PC-3 (cell line): ENCODE measurements at regions not wholly inside any gene's neighbourhood (a gene's known extent, or its start where the extent isn't known, plus 50 kb on each side); places are given as distances from the start of the nearest gene placed in this dataset.
"Not testable (repeated sequence)": the region's sequence is repeated elsewhere in the genome, so short reads cannot be mapped to it uniquely, and the experiment has no call there.

ENCODE experiments used
- EZH2 ChIP-seq: fragments of 300-600 bp; sonication (generic); IDR thresholded peaks from one replicate; pipeline ENCODE4 v1.6.1; 2017; ENCODE audit warnings: antibody characterized with exemption, mild to moderate bottlenecking, low read length; ENCODE audit not compliant: unreplicated experiment
- TF ChIP-seq, protein P1 (sequence below): fragments of 300-600 bp; sonication (generic); conservative IDR thresholded peaks from 2 replicates; pipeline ENCODE4 v1.5.1; 2017; ENCODE audit warnings: antibody characterized with exemption, low read depth, mild to moderate bottlenecking, low read length

DNA sequence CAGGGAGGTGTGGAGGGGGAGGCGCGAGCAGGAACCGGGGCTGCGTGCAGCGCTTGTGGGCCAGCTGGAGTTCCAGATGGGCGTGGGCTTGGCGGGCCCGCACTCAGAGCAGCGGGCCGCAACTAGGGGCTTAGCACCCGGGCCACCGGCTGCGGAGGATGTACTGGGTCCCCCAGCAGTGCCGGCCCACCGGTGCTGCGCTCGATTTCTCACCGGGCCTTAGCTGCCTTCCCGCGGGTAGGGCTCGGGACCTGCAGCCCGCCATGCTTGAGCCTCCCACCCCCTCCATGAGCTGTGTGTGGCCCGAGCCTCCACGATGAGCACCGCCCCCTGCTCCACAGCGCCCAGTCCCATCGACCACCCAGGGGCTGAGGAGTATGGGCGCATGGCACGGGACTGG, 309.0 kb upstream of the ELAVL2 start:
- TF ChIP-seq, protein P1, sequence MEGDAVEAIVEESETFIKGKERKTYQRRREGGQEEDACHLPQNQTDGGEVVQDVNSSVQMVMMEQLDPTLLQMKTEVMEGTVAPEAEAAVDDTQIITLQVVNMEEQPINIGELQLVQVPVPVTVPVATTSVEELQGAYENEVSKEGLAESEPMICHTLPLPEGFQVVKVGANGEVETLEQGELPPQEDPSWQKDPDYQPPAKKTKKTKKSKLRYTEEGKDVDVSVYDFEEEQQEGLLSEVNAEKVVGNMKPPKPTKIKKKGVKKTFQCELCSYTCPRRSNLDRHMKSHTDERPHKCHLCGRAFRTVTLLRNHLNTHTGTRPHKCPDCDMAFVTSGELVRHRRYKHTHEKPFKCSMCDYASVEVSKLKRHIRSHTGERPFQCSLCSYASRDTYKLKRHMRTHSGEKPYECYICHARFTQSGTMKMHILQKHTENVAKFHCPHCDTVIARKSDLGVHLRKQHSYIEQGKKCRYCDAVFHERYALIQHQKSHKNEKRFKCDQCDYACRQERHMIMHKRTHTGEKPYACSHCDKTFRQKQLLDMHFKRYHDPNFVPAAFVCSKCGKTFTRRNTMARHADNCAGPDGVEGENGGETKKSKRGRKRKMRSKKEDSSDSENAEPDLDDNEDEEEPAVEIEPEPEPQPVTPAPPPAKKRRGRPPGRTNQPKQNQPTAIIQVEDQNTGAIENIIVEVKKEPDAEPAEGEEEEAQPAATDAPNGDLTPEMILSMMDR = not testable (repeated sequence)
- not testable (repeated sequence) for TF ChIP-seq EZH2
